GM21528 (cell line): ENCODE measurements at regions not wholly inside any gene's neighbourhood (a gene's known extent, or its start where the extent isn't known, plus 50 kb on each side); places are given as distances from the start of the nearest gene placed in this dataset.
"Not testable (repeated sequence)": the region's sequence is repeated elsewhere in the genome, so short reads cannot be mapped to it uniquely, and the experiment has no call there.

Source experiments
- ATAC-seq: cut with Tn5 transposase; IDR thresholded peaks from one replicate; pipeline ENCODE4 v1.9.1; 2021; ENCODE audit warnings: mild to moderate bottlenecking, moderate library complexity; ENCODE audit not compliant: unreplicated experiment, low FRiP score

DNA sequence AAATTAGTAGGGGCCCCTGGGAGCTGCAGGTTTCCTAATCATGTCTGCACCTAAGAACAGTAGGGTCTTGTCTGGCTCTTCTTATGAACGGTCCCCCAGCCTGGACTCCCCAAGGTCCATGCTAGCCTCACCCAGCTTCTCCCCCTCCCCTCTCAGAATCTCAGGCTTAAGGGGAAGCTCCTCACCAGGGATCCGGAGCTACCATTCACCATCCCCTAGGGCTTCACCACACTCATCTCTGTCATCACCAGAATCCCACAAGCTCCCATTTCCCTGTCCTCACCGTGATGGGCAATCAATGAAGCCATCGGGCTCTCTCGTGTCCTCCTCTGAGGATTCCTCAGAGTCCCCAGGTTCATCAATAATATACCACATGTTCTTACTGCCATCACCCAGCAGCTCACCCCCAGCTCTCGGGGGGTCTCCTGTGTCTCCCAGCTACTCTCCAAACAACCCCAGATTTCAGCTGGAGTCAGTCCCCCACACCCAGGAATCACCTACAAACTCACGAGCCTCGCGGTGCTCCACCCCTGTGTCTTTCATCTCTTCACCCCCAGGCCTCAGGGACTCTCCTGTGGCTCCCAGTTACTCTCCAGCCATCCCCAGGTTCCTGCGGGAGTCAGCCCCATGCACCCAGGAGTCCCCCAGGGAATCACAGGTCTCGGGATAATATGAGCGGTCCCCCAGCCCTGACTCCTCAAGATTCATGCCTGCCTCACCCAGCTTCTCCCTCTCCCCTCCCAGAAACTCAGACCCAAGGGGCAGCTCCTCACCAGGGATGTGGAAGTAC is 335.6 kb downstream of the CWH43 start:
- ATAC-seq, result not testable (repeated sequence)

GRCh38 chr4:49322610-49323572 is 336.8 kb downstream of the CWH43 start:
- not testable (repeated sequence) for ATAC-seq

- ATAC-seq, result not testable (repeated sequence)
Measured at GRCh38 chr4:49323573-49323940, 337.5 kb downstream of the CWH43 start.
